NCI-H128 (cell line): ENCODE measurements at regions not wholly inside any gene's neighbourhood (a gene's known extent, or its start where the extent isn't known, plus 50 kb on each side); places are given as distances from the start of the nearest gene placed in this dataset.
"Not testable (repeated sequence)": the region's sequence is repeated elsewhere in the genome, so short reads cannot be mapped to it uniquely, and the experiment has no call there.

ENCODE experiments used
- DNase-seq: peaks from one replicate; lab custom pipeline; 2025; ENCODE audit not compliant: unreplicated experiment; lab: John Stamatoyannopoulos, UW

- no peak for DNase-seq
Measured at GRCh38 chrX:1700757-1701156, 85.9 kb downstream of the ASMT start.

GRCh38 chrX:1701396-1701901 lies 86.6 kb downstream of the ASMT start:
- DNase-seq: not testable (repeated sequence)

DNA sequence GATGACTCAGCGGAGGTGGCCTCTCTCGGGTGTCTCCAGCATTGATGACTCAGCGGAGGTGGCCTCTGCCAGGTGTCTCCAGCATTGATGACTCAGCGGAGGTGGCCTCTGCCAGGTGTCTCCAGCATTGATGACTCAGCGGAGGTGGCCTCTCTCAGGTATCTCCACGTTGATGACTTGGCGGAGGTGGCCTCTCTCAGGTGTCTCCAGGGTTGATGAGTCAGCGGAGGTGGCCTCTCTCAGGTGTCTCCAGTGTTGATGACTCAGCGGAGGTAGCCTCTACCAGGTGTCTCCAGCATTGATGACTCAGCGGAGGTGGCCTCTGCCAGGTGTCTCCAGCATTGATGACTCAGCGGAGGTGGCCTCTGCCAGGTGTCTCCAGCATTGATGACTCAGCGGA lies 87.3 kb downstream of the ASMT start:
- not testable (repeated sequence) for DNase-seq

- DNase-seq: not testable (repeated sequence)
Measured at GRCh38 chrX:1702557-1702956, 87.7 kb downstream of the ASMT start.

DNA sequence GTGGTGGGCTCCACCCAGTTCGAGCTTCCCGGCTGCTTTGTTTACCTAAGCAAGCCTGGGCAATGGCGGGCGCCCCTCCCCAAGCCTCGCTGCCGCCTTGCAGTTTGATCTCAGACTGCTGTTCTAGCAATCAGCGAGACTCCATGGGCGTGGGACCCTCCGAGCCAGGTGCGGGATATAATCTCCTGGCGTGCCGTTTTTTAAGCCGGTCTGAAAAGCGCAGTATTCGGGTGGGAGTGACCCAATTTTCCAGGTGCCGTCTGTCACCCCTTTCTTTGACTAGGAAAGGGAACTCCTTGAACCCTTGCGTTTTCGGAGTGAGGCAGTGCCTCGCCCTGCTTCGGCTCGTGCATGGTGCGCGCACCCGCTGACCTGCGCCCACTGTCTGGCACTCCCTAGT lies 94.4 kb downstream of the ASMT start:
- not testable (repeated sequence) for DNase-seq

DNA sequence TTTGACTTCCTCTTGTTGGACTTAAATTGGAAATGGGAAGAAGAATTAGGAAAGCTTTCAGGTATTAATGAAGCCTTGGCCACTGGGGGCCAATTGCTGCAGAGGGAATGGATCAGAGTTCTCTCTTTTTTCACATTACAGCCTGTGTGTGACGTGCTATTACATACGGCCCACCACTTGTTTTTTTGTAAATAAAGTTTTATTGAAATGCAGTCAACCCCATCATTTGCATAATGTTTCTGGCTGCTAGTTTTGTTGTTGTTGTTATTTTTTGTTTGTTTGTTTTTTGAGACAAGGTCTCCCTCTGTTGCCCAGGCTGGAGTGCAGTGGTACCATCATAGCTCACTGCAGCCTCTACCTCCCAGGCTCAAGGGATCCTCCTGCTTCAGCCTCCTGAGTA lies 98.4 kb downstream of the ASMT start:
- DNase-seq: no peak

DNA sequence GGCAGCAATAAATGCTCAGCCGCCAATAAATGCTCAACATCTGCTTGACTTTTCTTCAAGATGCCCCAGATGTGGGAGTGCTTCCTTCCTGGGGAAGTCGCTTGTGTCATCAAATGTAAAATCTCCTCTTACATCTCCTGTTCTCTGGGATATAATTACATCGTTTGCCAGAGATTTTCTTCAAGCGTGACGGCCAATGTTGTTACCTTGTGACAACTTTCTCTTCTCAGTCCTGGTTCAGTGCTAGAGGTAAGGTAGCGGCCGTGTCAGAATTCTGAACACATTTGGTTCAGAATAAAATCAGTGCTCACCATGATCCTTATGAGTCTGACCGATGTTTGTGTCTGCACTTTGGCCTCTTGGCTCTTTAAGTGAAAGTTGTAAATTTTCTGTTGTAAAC lies 102.5 kb downstream of the ASMT start:
- no peak for DNase-seq

DNA sequence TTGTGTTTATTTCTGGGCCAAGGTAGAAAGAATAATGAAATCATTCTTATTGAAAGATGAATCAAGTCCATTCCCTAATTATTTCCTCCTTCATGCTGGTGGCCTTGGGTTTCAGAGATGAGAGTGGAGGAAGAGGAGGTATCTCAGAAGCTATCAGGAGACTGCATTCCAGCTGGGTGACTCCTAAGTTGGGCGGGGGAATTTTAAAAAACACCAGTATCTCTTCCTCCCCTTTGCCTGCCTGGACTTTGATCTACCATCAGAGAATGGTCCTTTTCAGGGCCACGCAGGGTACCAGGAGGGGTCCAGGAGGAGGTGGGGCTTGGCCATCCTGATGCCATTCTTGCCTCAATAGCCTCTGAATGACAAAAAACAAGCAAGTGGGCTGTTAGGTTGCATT lies 104.4 kb downstream of the ASMT start:
- no peak for DNase-seq

DNA sequence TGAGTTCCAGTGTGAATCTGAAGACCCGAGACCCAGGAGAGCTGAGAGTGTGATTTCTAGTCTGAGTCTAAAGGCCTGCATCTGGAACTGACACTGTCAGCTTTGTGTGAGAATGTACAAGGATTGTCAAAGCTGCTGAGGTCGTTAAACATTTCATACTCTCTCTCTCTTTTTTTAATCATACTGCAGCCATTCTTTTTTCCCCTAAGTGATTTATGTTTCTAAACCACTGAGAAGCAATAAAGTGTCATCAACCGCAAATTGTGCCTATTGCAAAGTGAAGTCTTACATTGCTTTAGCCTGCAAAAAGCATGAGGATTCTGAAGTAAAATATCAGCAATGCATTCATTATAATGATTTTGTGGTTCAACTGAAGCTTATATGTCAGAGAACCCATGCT lies 106.0 kb downstream of the ASMT start:
- DNase-seq: no peak

- no peak for DNase-seq
Measured at GRCh38 chrX:1725472-1725871, 110.6 kb downstream of the ASMT start.

DNA sequence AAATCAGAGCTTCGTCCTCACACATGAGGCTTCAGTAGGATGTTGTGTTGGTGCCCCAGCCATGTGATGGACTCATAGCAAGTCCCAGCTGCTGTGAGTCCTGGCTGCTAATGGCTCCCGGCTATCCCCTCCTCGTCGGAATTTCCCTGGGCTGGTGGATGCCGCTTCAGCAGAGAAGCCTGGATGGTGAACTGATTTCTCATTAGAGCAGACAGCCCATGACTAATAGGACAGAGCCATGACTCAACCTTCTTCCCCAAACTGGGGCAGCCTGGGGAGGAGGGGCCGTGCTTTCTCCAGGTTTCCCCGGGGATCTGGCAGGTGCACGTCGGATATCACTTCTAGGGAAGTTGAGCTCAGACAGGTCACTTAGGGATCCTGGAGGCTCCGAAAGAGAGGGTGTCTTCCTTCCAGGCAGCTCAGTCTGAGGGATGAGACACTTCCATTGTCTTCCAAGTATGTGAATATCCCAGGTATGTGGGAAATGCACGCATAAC lies 112.7 kb downstream of the ASMT start:
- DNase-seq: no peak

DNA sequence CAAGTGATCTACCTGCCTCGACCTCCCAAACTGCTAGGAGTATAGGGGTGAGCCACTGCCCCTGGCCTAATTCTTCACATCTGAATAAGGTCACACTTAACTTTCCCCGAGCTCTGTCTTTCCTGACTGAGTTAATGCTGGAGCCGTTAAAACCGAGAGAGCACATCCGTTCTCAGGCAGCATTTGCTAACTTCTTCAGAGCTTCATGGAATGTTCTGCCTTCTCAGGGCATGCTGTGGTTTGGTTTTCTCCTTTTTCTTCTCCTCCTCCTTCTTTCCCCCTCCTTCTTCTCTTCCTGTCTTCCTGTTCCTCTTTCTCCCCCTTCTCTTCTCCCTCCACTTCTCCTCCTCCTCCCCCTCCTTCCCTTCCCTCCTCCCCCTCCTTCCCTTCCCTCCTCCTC lies 119.9 kb downstream of the ASMT start:
- no peak for DNase-seq

DNA sequence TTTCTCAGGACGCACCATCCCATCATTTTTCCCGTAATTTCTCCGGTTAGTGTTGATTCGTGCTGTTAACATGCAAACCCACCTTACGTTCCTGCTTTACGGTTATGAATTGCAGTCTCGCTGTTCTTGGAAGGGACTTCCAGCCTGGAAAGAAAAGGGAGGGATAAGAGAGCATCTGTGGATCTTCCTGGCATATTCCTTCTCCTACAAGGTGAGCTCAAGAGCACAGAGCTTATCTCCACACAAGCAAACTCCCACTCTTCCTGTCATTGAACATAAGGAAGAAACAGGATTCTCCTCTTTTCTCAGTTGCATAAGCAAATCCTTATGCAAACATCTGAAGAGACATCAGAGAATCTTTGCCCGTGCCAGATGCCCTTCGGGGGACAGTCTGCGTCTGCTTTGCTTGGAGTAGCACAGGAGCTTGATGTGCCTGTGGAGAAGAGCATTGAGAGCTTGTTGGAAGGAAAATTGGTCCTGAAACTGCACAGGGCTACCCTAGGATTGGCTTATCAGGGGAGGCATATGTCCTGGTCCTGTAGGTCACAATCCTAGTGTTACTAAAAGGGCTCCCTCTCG lies 127.0 kb downstream of the ASMT start:
- no peak for DNase-seq

DNA sequence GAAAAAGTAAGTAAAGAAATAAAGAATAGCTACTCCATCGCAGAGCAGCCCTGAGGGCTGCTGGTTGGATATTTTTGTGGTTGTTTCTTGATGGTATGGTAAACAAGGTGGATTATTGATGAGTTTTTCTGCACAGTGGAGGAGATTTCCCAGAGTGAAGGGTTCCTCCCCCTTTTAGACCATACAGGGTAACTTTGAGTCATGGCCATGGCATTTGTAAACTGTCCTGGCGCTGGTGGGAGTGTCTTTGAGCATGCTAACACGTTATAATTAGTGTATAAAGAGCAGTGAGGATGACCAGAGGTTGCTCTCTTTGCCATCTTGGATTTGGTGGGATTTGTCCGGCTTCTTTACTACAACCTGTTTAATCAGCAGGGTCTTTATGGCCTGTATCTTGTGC lies 128.2 kb downstream of the ASMT start:
- no peak for DNase-seq

GRCh38 chrX:1743663-1744062 lies 128.8 kb downstream of the ASMT start:
- no peak for DNase-seq

GRCh38 chrX:1748408-1748807 lies 133.5 kb downstream of the ASMT start:
- no peak for DNase-seq

- no peak for DNase-seq
Measured at GRCh38 chrX:1749499-1749898, 134.6 kb downstream of the ASMT start.

DNA sequence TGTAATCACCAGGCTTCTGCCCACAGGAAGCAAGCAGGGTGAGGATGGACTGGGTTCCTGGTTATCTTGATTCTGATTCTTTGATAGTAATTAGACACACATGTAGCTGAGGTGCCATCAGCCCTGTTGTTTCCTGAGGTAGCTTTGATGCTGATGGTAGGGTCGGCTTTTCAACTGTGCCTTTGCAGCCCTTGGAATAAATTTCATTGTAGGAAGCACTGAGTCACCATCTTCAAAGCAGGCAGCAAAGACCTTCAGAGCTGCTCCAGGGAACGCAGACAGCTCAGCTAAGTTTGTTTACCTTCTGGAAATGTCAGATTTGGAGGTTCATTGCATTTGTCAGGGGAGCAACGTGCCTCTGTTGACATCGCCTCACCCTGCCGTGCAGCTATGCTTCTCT lies 135.4 kb downstream of the ASMT start:
- DNase-seq: no peak

DNA sequence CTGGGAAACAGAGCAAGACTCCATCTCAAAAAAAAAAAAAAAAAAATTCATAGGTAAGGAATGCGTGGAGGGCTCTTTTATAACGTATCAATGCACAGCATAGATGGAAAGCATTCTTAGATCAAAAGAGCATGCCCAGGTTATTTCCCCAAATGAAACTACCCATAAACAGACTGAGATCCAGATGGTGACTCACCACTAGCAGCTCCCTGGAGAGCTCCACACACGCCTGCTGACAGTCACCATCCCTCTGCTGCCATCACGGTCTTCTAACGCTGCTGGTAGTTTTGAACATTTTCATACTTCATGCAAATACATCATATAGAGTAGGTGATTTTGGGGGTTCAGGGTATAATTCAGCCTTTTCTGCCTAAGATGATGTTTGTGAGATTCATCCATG lies 136.9 kb downstream of the ASMT start:
- no peak for DNase-seq

DNA sequence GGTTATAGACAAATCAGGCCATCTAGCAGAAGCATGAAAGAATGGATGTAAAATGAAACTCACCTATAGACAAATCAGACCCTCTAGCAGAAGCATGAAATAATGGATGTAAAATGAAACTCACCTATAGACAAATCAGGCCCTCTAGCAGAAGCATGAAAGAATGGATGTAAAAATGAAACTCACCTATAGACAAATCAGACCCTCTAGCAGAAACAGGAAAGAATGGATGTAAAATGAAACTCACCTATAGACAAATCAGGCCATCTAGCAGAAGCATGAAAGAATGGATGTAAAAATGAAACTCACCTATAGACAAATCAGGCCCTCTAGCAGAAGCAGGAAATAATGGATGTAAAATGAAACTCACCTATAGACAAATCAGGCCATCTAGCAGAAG lies 137.9 kb downstream of the ASMT start:
- not testable (repeated sequence) for DNase-seq

DNA sequence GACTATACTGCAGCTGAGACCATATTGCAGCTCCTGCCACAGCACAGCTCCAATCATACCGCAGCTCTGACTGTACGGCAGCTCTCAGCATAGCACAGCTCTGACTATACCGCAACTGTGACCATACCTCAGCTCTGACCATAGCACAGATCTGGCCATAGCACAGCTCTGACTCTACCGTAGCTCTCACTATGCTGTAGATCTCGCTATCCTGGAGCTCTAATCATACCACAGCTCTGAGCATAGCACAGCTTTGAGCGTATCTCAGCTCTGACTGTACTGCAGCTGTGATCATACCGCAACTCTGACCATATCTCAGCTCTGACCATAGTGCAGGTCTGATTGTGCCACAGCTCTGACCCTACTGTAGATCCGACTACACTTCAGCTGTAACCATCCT lies 139.2 kb downstream of the ASMT start:
- no peak for DNase-seq

- no peak for DNase-seq
Measured at GRCh38 chrX:1763294-1763693, 148.4 kb downstream of the ASMT start.

DNA sequence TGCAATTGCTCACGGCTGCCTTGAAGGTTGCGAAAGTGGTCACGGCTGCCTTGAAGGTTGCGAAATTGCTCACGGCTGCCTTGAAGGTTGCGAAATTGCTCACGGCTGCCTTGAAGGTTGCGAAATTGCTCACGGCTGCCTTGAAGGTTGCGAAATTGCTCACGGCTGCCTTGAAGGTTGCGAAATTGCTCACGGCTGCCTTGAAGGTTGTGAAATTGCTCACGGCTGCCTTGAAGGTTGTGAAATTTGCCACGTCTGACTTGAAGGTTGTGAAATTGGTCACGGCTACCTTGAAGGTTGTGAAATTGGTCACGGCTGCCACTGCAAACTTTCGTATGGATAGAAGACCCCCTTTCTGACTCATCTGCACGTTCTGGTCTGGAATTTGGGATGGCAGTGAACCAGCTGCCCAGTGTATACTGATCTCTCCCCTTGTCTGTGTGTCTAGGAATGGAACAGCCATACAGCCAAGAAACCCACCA lies 150.1 kb downstream of the ASMT start:
- DNase-seq: not testable (repeated sequence)
